Astrocyte (in vitro differentiated cells and primary cell): ENCODE measurements at regions not wholly inside any gene's neighbourhood (a gene's known extent, or its start where the extent isn't known, plus 50 kb on each side); places are given as distances from the start of the nearest gene placed in this dataset.

Experiments used
- DNase-seq: peaks from one replicate; pipeline ENCODE4 v3.0.0-alpha.2; 2010; ENCODE audit warnings: low read depth
- FAIRE-seq: peaks from 2 replicates; lab custom pipeline; 2011; peaks lifted over from hg19 to GRCh38; lab: Jason Lieb, UNC
- H2AFZ ChIP-seq: 2 replicates; pipeline ENCODE4 v1.6.0; 2012; ENCODE audit warnings: low read depth, low read length, inconsistent platforms
- H3K27ac ChIP-seq: 2 replicates; pipeline ENCODE4 v1.5.1; 2011; ENCODE audit warnings: low read depth, low read length, inconsistent platforms
- H3K27me3 ChIP-seq: 2 replicates; pipeline ENCODE4 v1.6.0; 2011; ENCODE audit warnings: low read length, inconsistent platforms; ENCODE audit not compliant: insufficient read depth
- H3K36me3 ChIP-seq: 2 replicates; pipeline ENCODE4 v1.5.1; 2011; ENCODE audit warnings: low read length, inconsistent platforms; ENCODE audit not compliant: insufficient read depth
- H3K4me1 ChIP-seq: 2 replicates; pipeline ENCODE4 v1.5.1; 2011; ENCODE audit warnings: low read length, inconsistent platforms; ENCODE audit not compliant: insufficient read depth
- H3K4me2 ChIP-seq: 2 replicates; pipeline ENCODE4 v1.6.0; 2012; ENCODE audit warnings: low read length, inconsistent platforms
- H3K4me3 ChIP-seq: 2 replicates; pipeline ENCODE4 v1.5.1; 2011; ENCODE audit warnings: low read depth, mild to moderate bottlenecking, low read length, inconsistent platforms; ENCODE audit not compliant: insufficient read depth
- H3K79me2 ChIP-seq: 2 replicates; pipeline ENCODE4 v1.6.0; 2012; ENCODE audit warnings: mild to moderate bottlenecking, low read length, inconsistent platforms; ENCODE audit not compliant: insufficient read depth
- H3K9ac ChIP-seq: 2 replicates; pipeline ENCODE4 v1.6.0; 2012; ENCODE audit warnings: mild to moderate bottlenecking, low read length, inconsistent platforms
- H3K9me3 ChIP-seq: 2 replicates; pipeline ENCODE4 v1.5.1; 2012; ENCODE audit warnings: low read depth, mild to moderate bottlenecking, low read length, inconsistent platforms; ENCODE audit not compliant: insufficient read depth
- H4K20me1 ChIP-seq: 2 replicates; pipeline ENCODE4 v1.6.0; 2012; ENCODE audit warnings: low read length, inconsistent platforms; ENCODE audit not compliant: insufficient read depth
- H3K27ac Mint-ChIP-seq: one replicate; pipeline ENCODE4 v1.8.0; 2021; ENCODE audit warnings: mild to moderate bottlenecking, mixed read lengths; ENCODE audit not compliant: unreplicated experiment
- H3K27me3 Mint-ChIP-seq: one replicate; pipeline ENCODE4 v1.8.0; 2021; ENCODE audit warnings: low read depth, mixed read lengths; ENCODE audit not compliant: unreplicated experiment
- H3K36me3 Mint-ChIP-seq: one replicate; pipeline ENCODE4 v1.8.0; 2021; ENCODE audit warnings: low read depth, mixed read lengths; ENCODE audit not compliant: unreplicated experiment
- H3K4me1 Mint-ChIP-seq: one replicate; pipeline ENCODE4 v1.8.0; 2021; ENCODE audit warnings: low read depth, mixed read lengths; ENCODE audit not compliant: unreplicated experiment
- H3K4me3 Mint-ChIP-seq: one replicate; pipeline ENCODE4 v1.8.0; 2021; ENCODE audit warnings: mild to moderate bottlenecking, moderate library complexity, mixed read lengths; ENCODE audit not compliant: unreplicated experiment
- H3K9me3 Mint-ChIP-seq: one replicate; pipeline ENCODE4 v1.8.0; 2021; ENCODE audit warnings: mild to moderate bottlenecking, mixed read lengths; ENCODE audit not compliant: unreplicated experiment
- CTCF ChIP-seq: IDR thresholded peaks from 2 replicates; pipeline ENCODE4 v1.5.1; 2011; ENCODE audit warnings: low read depth, mild to moderate bottlenecking, inconsistent platforms, low read length, moderate library complexity; ENCODE audit not compliant: insufficient read depth
- EZH2 ChIP-seq: IDR thresholded peaks from 2 replicates; pipeline ENCODE4 v1.6.1; 2012; ENCODE audit warnings: mild to moderate bottlenecking, low read length, inconsistent platforms; ENCODE audit not compliant: insufficient read depth

GRCh38 chr3:181267312-181267711, 277.8 kb upstream of the DNAJC19 start:
- H3K4me3 Mint-ChIP-seq: no peak overlapping the region
- no peaks in the 10 kb centered on the region for H3K36me3 ChIP-seq
- H3K27me3 Mint-ChIP-seq: no peaks in the 10 kb centered on the region
- no peak overlapping the region for H2AFZ ChIP-seq
- no peaks in the 10 kb centered on the region for H3K9me3 ChIP-seq
- no peak overlapping the region for H3K9ac ChIP-seq
- H3K36me3 Mint-ChIP-seq: no peaks in the 10 kb centered on the region
- no peak overlapping the region for H3K27ac ChIP-seq
- H4K20me1 ChIP-seq: no peaks in the 10 kb centered on the region
- no peaks in the 10 kb centered on the region for H3K27me3 ChIP-seq
- DNase-seq (no peak), FAIRE-seq (no peak)
- no peak overlapping the region for H3K4me3 ChIP-seq
- TF ChIP-seq CTCF: no peak
- TF ChIP-seq EZH2: no peak
- H3K79me2 ChIP-seq: no peaks in the 10 kb centered on the region
- no peaks in the 10 kb centered on the region for H3K9me3 Mint-ChIP-seq
- H3K27ac Mint-ChIP-seq: no peak overlapping the region
- H3K4me1 ChIP-seq: no peaks in the 10 kb centered on the region
- H3K4me2 ChIP-seq: no peak overlapping the region
- H3K4me1 Mint-ChIP-seq: no peaks in the 10 kb centered on the region

- Mint-ChIP-seq H3K4me1 (no peaks in the 10 kb centered on the region), H3K36me3 (no peaks in the 10 kb centered on the region), H3K27ac (no peak overlapping the region), H3K9me3 (no peaks in the 10 kb centered on the region), H3K27me3 (no peaks in the 10 kb centered on the region), H3K4me3 (no peak overlapping the region)
- no peaks in the 10 kb centered on the region for H3K9me3 ChIP-seq
- DNase-seq (no peak), FAIRE-seq (no peak)
- no peak overlapping the region for H3K9ac ChIP-seq
- H2AFZ ChIP-seq: no peak overlapping the region
- H3K4me1 ChIP-seq: no peaks in the 10 kb centered on the region
- no peaks in the 10 kb centered on the region for H3K27me3 ChIP-seq
- H3K27ac ChIP-seq: no peak overlapping the region
- no peaks in the 10 kb centered on the region for H3K36me3 ChIP-seq
- H3K4me3 ChIP-seq: no peak overlapping the region
- H4K20me1 ChIP-seq: no peaks in the 10 kb centered on the region
- H3K4me2 ChIP-seq: peak overlapping the region; percentile 55
- no peaks in the 10 kb centered on the region for H3K79me2 ChIP-seq
- TF ChIP-seq EZH2 (no peak), CTCF (no peak)
Measured at GRCh38 chr3:181265750-181266333, 276.3 kb upstream of the DNAJC19 start.

- Histone ChIP-seq H3K4me1 (no peaks in the 10 kb centered on the region), H3K4me2 (no peak overlapping the region), H3K4me3 (no peak overlapping the region), H3K9ac (no peak overlapping the region), H3K27ac (no peak overlapping the region), H3K9me3 (no peaks in the 10 kb centered on the region), H2AFZ (no peak overlapping the region), H3K27me3 (no peaks in the 10 kb centered on the region), H3K36me3 (no peaks in the 10 kb centered on the region), H3K79me2 (no peaks in the 10 kb centered on the region), H4K20me1 (no peaks in the 10 kb centered on the region)
- Mint-ChIP-seq H3K9me3 (no peaks in the 10 kb centered on the region), H3K4me3 (no peak overlapping the region), H3K4me1 (no peaks in the 10 kb centered on the region), H3K27me3 (no peaks in the 10 kb centered on the region), H3K27ac (no peak overlapping the region), H3K36me3 (no peaks in the 10 kb centered on the region)
- TF ChIP-seq CTCF (no peak), EZH2 (no peak)
- FAIRE-seq (no peak), DNase-seq (no peak)
Measured at GRCh38 chr3:181264486-181264885, 274.9 kb upstream of the DNAJC19 start.
